GM23338 (cell line): ENCODE measurements at regions not wholly inside any gene's neighbourhood (a gene's known extent, or its start where the extent isn't known, plus 50 kb on each side); places are given as distances from the start of the nearest gene placed in this dataset.

Experiments used
- CREB1 ChIP-seq: fragments of 250-450 bp; sonication (Bioruptor Pico); IDR thresholded peaks from 2 replicates; pipeline ENCODE4 v1.5.0; 2020; ENCODE audit warnings: low read depth, mild to moderate bottlenecking, moderate library complexity
- EZH2 ChIP-seq: fragments of 200-600 bp; sonication (generic); IDR thresholded peaks from one replicate; pipeline ENCODE4 v1.8.0; 2017; ENCODE audit warnings: antibody characterized with exemption, mild to moderate bottlenecking, low read depth; ENCODE audit not compliant: unreplicated experiment
- EZH2phosphoT487 ChIP-seq: fragments of 200-600 bp; sonication (generic); IDR thresholded peaks from one replicate; pipeline ENCODE4 v1.8.1; 2018; ENCODE audit warnings: antibody characterized with exemption; ENCODE audit not compliant: unreplicated experiment
- JUNB ChIP-seq: IDR thresholded peaks from one replicate; pipeline ENCODE4 v1.6.1; 2016; ENCODE audit warnings: antibody characterized with exemption; ENCODE audit not compliant: unreplicated experiment
- POLR2AphosphoS5 ChIP-seq: IDR thresholded peaks from 2 replicates; pipeline ENCODE4 v1.6.1; 2016; ENCODE audit warnings: antibody characterized with exemption, low read depth
- REST ChIP-seq: IDR thresholded peaks from one replicate; pipeline ENCODE4 v1.6.1; 2018; ENCODE audit warnings: antibody characterized with exemption; ENCODE audit not compliant: unreplicated experiment
- STAT1 ChIP-seq: IDR thresholded peaks from one replicate; pipeline ENCODE4 v1.6.1; 2016; ENCODE audit warnings: antibody characterized with exemption; ENCODE audit not compliant: unreplicated experiment
- ZNF331 ChIP-seq: fragments of 250-450 bp; sonication (Bioruptor Pico); IDR thresholded peaks from 2 replicates; pipeline ENCODE4 v1.5.0; 2020; ENCODE audit warnings: low read depth, mild to moderate bottlenecking, moderate library complexity
- TF ChIP-seq, protein P1 (sequence below), 2 experiments: fragments of 200-600 bp in 1 of 2; sonication (generic) in 1 of 2; conservative IDR thresholded peaks; 2 replicates each; pipeline versions ENCODE4 v1.5.1 to v1.6.1; 2016 to 2017; ENCODE audit warnings: antibody characterized with exemption in 2 of 2, low read depth in 2 of 2, mild to moderate bottlenecking in 2 of 2, moderate library complexity in 1 of 2

DNA sequence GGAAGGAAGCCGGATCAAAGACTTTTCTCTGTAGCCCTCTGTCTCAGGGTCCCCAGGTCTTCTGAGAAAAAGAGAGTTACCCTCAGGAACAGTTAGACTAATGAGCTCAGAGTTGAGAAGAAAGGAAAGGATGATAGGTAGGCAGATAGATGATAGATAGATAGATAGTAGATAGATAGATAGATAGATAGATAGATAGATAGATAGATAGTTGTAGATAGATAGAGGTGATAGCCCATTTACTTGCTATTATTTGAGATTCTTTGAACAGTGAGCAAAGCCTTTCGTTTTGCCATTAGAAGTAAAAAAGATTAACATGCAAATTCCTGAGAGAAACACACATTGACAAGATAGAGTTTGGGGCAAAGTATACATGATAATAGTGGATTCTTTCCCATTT is 86.9 kb upstream of the KIT start:
- TF ChIP-seq, protein P1, sequence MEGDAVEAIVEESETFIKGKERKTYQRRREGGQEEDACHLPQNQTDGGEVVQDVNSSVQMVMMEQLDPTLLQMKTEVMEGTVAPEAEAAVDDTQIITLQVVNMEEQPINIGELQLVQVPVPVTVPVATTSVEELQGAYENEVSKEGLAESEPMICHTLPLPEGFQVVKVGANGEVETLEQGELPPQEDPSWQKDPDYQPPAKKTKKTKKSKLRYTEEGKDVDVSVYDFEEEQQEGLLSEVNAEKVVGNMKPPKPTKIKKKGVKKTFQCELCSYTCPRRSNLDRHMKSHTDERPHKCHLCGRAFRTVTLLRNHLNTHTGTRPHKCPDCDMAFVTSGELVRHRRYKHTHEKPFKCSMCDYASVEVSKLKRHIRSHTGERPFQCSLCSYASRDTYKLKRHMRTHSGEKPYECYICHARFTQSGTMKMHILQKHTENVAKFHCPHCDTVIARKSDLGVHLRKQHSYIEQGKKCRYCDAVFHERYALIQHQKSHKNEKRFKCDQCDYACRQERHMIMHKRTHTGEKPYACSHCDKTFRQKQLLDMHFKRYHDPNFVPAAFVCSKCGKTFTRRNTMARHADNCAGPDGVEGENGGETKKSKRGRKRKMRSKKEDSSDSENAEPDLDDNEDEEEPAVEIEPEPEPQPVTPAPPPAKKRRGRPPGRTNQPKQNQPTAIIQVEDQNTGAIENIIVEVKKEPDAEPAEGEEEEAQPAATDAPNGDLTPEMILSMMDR (conservative IDR thresholded peaks at IDR 0.05; ENCODE audit: low read depth in 2 of 2): no peak
- no peak for TF ChIP-seq ZNF331
- no peak for TF ChIP-seq POLR2AphosphoS5
- no peak for TF ChIP-seq REST
- TF ChIP-seq EZH2: no peak
- no peak for TF ChIP-seq JUNB
- TF ChIP-seq EZH2phosphoT487: no peak
- TF ChIP-seq CREB1 (CRISPR knock-in tag): no peak
- no peak for TF ChIP-seq STAT1
